ENCODE measurements at regions not wholly inside any gene's neighbourhood (a gene's known extent, or its start where the extent isn't known, plus 50 kb on each side); places are given as distances from the start of the nearest gene placed in this dataset.
"Not testable (repeated sequence)": the region's sequence is repeated elsewhere in the genome, so short reads cannot be mapped to it uniquely, and the experiment has no call there.

DNA sequence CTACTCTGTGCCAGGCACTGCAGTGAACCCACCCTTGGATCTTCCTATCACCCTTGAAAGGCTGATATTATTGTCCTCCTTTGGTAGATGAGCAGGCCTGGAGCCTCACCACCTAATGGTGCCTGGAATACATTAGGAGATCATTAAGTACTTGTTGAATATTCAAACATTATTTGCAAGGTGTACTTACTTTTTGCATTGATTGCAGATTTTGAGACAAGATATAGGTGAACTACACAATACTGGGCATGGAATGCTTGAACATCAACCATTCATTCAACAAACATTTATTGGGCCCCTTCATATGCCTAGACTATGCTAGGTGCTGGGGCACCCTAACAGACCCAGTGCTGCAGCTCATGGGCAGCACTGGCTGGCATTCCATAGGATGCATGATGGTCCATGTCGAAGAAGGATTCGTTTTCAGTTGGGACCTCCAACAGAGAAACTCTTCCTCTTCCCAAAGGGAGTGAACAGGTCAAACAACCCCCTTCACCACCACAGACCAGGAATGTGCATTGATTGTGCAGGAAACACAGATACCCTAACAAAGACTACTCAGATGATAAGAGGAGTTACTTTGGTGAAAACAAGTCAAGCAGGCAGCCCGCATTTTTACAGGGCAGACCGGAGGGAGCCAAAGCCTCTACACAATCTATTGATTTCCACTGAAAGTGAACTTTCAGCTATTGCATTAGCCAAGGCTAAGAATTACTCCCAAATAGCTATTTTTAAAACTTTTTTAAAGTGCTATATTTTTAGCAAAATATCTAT is 149.6 kb upstream of the SH3BP4 start:
- DNase-seq (ENCODE audit: low spot score): no peak

DNA sequence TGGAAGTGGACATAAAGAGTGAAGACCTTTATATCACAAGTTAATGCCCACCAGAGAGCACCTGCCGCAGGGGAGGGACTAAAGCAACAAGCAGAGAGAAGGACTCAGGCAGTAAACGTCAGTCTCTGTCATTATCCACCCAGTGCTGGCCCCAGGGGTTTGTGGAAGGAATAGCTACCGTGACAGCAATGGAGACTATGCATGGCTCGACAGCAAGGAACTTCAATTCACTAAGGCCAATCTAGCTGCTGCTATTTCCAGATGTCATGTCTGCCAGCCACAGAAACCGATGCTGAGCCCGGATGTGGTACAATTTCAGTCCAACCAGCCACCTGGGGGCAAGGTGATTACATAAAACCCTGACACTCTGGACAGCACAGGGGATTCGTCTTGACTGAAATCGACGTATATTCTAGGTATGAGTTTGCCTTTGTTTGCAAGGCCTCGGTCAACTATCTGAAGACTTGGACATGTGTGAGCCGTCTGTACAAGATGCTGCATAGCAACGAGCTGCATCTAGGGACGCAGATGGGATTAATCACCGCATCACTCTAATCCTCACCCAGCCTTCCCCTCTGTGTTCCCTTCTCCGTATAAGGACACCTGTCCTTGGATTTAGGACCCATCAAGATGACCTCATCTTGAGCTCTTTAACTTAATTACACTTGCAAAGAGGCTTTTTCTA is 154.1 kb upstream of the SH3BP4 start:
- no peak for DNase-seq (ENCODE audit: low spot score)

DNA sequence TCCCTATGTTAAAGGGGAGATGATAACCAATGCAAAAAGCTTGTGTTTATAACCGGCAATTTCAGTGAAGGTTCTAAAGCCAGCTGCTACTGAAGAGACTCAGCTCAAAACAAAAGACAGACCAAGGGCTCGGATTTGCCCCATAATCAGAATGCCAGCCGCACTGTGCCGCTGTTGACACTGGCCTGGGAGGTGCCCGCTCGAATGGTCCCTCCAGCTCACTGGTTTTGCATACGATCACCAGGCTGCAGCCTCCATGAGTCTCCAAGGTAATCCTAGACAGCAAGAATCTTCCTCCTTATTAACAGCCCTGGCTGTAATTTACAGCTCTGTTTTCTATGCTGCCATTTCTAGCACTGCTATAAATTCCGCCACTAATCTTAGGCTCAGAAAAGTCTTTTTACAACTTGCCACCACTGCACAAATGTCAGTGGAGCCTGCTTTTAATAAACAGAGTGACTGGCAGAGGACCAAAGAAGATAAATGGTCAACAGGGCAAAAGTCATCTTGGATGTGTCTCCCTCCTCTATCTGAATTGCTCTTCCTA is 155.7 kb upstream of the SH3BP4 start:
- DNase-seq (ENCODE audit: low spot score): no peak

DNA sequence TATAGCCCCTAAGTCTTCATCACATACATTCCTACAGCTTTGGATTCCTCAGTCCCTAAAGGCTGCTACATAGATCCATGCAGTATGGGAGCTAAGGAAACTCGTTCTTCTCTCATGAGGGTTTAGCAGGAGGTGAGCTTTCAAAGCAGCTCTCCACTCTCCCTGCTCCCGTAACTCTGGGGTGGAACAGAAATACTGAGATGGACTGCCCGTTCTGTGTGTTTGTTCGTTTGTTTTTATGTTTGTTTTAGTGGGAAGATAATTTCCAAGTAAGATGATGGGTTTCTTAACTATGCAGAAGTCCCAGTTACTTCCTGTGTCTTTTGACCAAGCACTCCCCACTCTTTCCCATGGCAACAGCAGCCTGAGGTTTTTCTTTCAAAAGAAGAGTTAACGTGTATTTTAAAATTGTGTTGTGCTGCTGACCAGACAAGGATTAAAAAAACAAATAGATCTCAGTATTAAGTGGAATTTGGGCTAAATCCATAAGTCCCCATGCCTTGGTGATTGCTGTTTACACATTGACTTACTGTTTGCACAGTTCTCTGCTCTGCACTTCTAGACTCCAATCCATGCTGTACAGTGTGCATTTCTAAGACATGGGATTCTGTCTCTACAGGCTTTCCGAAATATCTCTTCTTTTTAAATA is 156.4 kb upstream of the SH3BP4 start:
- DNase-seq (ENCODE audit: low spot score): no peak

DNA sequence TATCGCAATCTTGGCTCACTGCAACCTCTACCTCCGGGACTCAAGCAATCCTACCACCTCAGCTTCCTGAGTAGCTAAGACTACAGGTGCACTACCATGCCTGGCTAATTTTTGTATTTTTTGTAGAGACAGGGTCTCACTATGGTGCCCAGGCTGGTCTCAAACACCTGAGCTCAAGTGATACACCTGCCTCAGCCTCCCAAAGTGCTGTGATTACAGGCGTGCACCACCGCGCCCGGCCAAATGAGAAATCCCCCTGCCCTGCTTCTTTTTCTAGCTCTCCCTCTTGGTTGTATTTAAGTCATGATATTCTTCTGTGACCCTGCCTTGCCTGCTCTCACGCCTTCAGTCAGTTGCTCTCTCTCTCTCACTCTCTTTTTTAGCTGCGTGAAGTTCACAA is 157.0 kb upstream of the SH3BP4 start:
- no peak for DNase-seq (ENCODE audit: low spot score)

GRCh38 chr2:234793212-234793785 is 158.5 kb upstream of the SH3BP4 start:
- DNase-seq (ENCODE audit: low spot score): no peak

DNA sequence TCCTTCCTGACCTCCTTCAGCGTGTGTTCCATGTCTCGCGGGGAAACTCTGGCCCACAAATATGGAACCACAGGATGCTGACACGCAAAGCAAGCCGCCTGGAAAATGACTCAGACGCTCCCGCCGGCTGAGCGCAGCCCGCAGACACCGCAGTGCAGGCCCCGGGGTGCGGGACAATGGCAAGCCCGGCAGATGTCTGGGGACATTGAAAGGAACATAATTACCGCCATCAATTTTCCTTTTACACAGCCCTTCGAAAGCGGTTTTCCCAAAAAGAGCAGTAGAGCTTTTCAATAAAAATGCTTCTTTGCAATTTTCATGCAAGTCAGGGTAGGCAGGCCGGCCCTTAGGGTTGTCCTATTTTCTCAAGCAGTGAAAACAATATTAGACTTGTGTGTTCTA is 159.2 kb upstream of the SH3BP4 start:
- no peak for DNase-seq (ENCODE audit: low spot score)

GRCh38 chr2:234792096-234792495 is 159.7 kb upstream of the SH3BP4 start:
- DNase-seq (ENCODE audit: low spot score): not testable (repeated sequence)

DNA sequence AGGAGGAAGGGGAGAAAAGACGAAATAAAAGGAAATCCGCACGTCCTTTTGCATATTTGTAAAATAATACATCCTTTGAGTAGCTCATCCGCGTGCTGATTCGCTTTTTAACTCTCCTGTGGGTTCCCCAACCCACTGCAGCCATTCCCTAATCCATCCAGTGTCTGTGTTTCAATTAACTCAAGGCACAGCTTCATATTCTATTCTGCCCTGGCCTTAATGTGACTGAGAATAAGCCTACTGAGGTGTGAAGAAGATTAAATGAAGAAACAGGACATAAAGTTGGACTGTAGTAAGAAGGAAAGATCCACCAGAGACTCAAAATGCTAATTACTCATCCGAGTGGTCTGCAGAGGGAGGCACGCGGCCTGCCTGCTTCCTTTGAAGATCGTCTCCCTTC is 161.4 kb upstream of the SH3BP4 start:
- DNase-seq (ENCODE audit: low spot score): no peak

DNA sequence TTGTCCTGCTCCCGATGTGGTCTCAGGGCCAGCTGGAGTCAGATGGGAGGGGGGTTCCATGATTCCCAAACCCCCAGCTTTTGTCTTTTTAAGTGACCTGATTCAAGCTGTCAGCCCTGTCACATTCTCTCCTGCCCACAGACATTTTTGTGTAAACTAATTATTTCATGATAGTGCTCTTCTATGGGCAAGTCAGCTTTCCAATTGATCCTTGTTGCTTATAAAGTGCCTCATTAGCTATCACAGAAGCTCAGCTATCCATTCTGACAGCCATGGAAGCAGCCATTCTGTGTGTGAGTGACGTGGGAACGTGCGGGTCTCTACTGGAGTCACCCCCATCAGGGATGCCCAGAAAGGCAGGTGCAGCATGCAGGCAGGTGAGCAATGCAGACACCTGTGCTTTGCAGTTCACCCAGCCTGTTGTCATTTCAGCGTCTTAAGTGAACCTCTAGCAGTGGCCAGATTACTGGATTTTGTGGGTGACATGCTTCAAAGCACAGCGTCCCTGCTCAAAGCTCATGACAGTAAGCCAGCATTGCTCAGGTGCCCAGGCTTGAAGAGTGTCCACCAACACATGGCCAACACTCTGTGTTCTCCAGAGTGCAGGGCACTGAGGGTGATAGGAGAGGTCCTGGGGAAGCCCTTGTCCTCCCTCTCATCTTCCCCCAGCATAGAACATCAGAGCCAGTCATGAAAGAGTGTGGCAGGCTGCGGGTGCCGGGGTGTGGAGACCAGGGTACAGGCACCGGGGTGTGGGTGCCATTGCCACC is 162.1 kb upstream of the SH3BP4 start:
- no peak for DNase-seq (ENCODE audit: low spot score)

DNA sequence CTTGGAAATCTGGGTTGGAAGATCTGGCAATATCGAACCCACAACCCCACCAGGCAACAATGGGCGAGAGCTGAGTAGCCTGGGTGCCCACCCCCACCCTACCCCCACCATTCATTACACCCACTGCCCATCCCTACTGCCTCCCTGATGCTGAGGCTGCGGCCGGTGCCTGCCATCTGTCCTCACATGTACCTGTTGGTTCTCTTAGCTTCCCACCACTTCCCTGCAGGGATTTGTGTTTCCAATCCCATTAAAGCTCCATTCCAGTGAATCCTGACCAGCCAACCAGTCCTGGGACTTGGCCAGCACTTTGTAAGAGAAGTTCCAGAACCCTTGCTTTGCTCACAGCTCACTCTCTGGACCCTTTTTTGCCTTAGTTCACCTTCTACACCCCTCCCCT is 163.0 kb upstream of the SH3BP4 start:
- no peak for DNase-seq (ENCODE audit: low spot score)

DNA sequence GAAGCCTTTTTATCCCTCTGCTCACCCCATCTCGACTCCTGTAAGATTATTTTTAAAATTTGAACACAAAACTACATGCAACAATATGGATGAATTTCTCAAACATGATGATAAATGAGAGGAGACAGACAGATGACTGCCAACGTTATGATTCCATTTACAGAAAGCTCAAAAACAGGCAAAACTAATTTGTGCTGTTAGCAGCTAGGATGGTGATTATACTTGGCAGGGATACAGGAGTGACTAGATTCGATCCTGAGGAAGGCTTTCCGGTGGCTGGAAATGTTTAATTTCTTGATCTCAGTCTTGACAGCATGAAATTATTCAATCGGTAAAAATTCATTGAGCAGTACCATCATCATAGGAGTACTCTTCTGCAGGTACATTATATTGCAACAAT is 163.4 kb upstream of the SH3BP4 start:
- DNase-seq (ENCODE audit: low spot score): no peak

GRCh38 chr2:234787114-234787513 is 164.7 kb upstream of the SH3BP4 start:
- no peak for DNase-seq (ENCODE audit: low spot score)

GRCh38 chr2:234773764-234774409 is 177.9 kb upstream of the SH3BP4 start:
- no peak for DNase-seq (ENCODE audit: low spot score)

DNA sequence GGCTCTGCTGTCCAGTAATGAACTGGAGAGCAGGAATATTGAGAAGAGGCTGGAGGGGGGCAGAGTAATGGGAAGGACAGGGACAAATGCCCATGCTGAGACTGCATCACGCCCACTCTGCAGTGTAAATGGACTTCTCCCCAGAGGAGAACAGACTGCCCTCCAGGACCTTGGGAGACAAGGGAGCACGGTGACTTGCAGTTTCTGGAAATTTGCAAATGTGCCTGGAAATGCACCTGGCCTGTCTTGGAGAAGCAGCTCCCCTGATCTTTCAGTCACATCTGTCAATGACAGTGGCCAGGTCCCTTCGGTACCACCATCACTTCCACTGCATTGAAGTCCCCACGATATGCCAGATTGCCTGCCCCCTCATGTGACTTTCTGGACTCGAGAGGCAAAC is 178.7 kb upstream of the SH3BP4 start:
- DNase-seq (ENCODE audit: low spot score): no peak

- no peak for DNase-seq (ENCODE audit: low spot score)
Measured at GRCh38 chr2:234772733-234773060, 179.1 kb upstream of the SH3BP4 start.

GRCh38 chr2:234771980-234772732 is 179.7 kb upstream of the SH3BP4 start:
- no peak for DNase-seq (ENCODE audit: low spot score)

DNA sequence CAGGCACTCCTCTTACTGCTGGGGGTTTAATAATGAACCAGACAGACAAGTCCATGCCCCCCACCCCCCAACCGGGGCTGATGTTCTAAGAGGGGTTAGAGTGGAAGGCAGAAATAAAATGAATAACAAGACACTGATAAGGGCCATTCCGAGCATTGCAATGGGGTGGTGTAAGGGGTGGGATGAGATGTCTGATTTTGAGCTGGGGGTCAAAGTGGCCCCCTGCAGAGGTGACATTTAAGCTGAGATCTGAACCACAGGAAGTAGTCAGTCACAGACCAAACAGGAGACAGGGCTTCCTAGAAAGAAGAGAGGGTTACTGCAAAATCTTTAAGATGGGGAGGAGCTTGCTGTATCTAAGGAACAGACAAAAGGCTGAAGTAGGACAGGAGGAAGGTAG is 180.6 kb upstream of the SH3BP4 start:
- no peak for DNase-seq (ENCODE audit: low spot score)

DNA sequence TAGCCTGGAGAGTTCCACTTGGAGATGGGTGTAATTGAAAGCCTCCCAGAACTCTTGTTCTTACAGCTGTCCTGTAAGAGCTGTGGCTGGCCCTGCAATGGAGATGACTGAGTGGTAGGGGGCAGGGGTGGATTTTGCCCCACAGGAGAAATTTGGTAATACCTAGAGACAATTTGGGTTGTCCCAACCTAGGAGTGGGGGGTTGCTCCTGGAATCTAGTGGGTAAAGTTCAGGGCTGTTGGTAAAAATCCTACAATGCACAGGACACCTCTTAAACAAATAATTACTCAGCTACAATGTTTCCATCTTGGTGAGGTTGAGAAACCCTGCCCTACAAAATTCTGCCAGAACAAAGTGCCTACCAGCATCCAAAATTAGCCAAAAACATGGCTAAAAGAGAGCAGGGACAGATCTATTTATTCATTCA is 181.1 kb upstream of the SH3BP4 start:
- no peak for DNase-seq (ENCODE audit: low spot score)

- no peak for DNase-seq (ENCODE audit: low spot score)
Measured at GRCh38 chr2:234770031-234770506, 181.7 kb upstream of the SH3BP4 start.

Data from HuH-7 (cell line).